CD4-positive, CD25-positive, alpha-beta regulatory T cell (primary cell): ENCODE measurements at regions not wholly inside any gene's neighbourhood (a gene's known extent, or its start where the extent isn't known, plus 50 kb on each side); places are given as distances from the start of the nearest gene placed in this dataset.

Experiments used
- ATAC-seq, 2 donors: fragments of 150-1000 bp; cut with Tn5 transposase; one replicate each; pipeline ENCODE4 v1.10.0; 2021; ENCODE audit warnings: low read depth in 2 of 2, moderate number of reproducible peaks in 2 of 2, moderate library complexity in 1 of 2
- DNase-seq, 3 donors: peaks; one replicate each; pipeline versions ENCODE4 v3.0.0 to v3.0.0-alpha.2; 2012 to 2022; ENCODE audit warnings: mixed read lengths in 1 of 3
- H3K27ac ChIP-seq: one replicate; pipeline ENCODE4 v1.7.0; 2013; ENCODE audit warnings: mild to moderate bottlenecking, low read length; ENCODE audit not compliant: insufficient read depth, poor library complexity, severe bottlenecking
- H3K27me3 ChIP-seq: one replicate; pipeline ENCODE4 v1.7.0; 2013; ENCODE audit warnings: low read length; ENCODE audit not compliant: control insufficient read depth, insufficient read depth
- H3K36me3 ChIP-seq: one replicate; pipeline ENCODE4 v1.7.0; 2013; ENCODE audit warnings: mild to moderate bottlenecking, low read length, moderate library complexity; ENCODE audit not compliant: control insufficient read depth, insufficient read depth
- H3K4me1 ChIP-seq: 2 replicates; pipeline ENCODE4 v1.7.0; 2013; ENCODE audit warnings: mild to moderate bottlenecking, low read length; ENCODE audit not compliant: insufficient read depth, control insufficient read depth, poor library complexity, severe bottlenecking
- H3K4me3 ChIP-seq: one replicate; pipeline ENCODE4 v1.7.0; 2013; ENCODE audit warnings: low read depth, mild to moderate bottlenecking, low read length, moderate library complexity
- H3K9me3 ChIP-seq, 2 experiments: 1 replicate in 1 of 2; 2 replicates in 1 of 2; pipeline ENCODE4 v1.7.0; 2013; ENCODE audit warnings: low read length in 2 of 2, mild to moderate bottlenecking in 1 of 2, moderate library complexity in 1 of 2; ENCODE audit not compliant: control insufficient read depth in 2 of 2
- H3K27ac Mint-ChIP-seq, 3 donors: one replicate each; pipeline ENCODE4 v1.8.0; 2020 to 2022; ENCODE audit warnings: mild to moderate bottlenecking in 3 of 3, mixed read lengths in 3 of 3, moderate library complexity in 2 of 3
- H3K27me3 Mint-ChIP-seq: one replicate; pipeline ENCODE4 v1.8.0; 2022; ENCODE audit warnings: mild to moderate bottlenecking, mixed read lengths
- H3K36me3 Mint-ChIP-seq: one replicate; pipeline ENCODE4 v1.8.0; 2020; ENCODE audit warnings: mixed read lengths
- H3K4me1 Mint-ChIP-seq, 4 donors: one replicate each; pipeline ENCODE4 v1.8.0; 2020 to 2022; ENCODE audit warnings: mixed read lengths in 4 of 4, mild to moderate bottlenecking in 1 of 4
- H3K4me3 Mint-ChIP-seq, 4 donors: one replicate each; pipeline ENCODE4 v1.8.0; 2020 to 2022; ENCODE audit warnings: mild to moderate bottlenecking in 4 of 4, mixed read lengths in 4 of 4, moderate library complexity in 3 of 4
- H3K9me3 Mint-ChIP-seq, 7 donors: one replicate each; pipeline ENCODE4 v1.8.0; 2020 to 2022; ENCODE audit warnings: mixed read lengths in 7 of 7, mild to moderate bottlenecking in 3 of 7, moderate library complexity in 2 of 7

DNA sequence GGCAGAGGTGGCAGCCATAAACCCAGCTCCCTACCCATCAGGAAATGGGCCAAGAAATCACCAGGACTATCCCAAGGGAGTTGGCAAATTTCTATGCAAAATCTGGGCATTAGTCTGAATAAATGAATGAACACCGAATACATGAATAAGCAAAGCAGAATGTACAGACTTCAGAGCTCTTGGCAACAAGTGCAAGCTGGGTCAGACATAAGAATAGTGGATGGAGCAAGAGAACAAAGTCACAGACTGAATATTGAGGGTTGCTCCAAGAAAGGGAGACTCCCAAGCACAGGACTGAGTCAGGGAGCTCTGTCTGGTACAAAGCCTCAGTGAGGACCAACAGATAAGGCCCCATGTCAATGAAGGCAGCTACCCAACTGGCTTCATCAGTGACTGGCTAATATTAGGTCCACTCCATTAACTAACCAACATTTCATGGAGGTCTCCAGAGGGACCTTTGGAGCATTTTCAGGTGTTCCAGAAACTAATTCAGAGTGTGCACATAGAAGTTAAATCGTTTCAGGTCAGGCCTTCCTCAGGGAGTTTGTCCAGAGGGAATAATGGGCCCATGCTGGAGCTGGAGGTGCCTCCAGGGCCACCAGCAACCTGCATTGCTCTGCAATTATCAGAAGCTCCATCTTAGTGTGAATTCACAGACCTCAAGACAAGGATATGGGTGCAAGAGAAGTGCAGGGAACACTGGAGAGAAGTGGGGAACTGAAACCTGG lies 191.5 kb upstream of the RALGAPA2 start:
- no peaks in the 10 kb centered on the region for H3K36me3 Mint-ChIP-seq
- ATAC-seq = no peak

DNA sequence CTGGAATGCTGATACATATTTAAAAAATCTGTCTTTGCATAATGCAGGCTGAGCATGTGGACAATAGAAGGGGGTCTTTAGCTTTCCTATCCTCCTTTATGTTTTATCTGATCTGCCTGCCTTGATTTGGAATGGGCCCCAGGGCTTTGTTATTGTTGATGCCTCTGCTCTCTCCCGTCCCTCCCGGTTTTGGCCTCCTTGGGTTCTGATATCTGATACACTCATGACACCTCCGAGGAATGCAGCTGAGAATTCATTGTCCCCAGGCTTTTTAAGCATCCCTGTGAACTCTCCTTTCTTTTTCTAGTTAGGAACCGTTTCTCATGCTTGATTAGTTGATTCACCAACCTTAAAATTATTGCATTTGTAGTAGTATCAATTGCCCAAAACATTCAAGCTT lies 185.5 kb upstream of the RALGAPA2 start:
- Mint-ChIP-seq H3K4me1 (no peaks in the 10 kb centered on the region), H3K4me3 (no peak overlapping the region), H3K27me3 (peaks cover 4% of the 10 kb centered on the region), H3K27ac (no peak overlapping the region), H3K36me3 (no peaks in the 10 kb centered on the region), H3K9me3 (peaks cover 0 to 5% (median 0%) of the 10 kb centered on the region in 7 donors)
- ATAC-seq = no peak
- no peaks in the 10 kb centered on the region for H3K9me3 ChIP-seq
- H3K27me3 ChIP-seq = no peaks in the 10 kb centered on the region
- H3K4me3 ChIP-seq = no peak overlapping the region
- H3K36me3 ChIP-seq = no peaks in the 10 kb centered on the region
- H3K4me1 ChIP-seq = no peaks in the 10 kb centered on the region
- no peak overlapping the region for H3K27ac ChIP-seq
- no peak for DNase-seq

More for the DNA sequence above, 191.5 kb upstream of the RALGAPA2 start:
- no peak for DNase-seq
- Mint-ChIP-seq H3K9me3 (peaks cover 0 to 5% (median 0%) of the 10 kb centered on the region in 7 donors), H3K4me1 (no peaks in the 10 kb centered on the region), H3K27ac (no peak overlapping the region), H3K4me3 (no peak overlapping the region), H3K27me3 (peaks cover 9% of the 10 kb centered on the region)
- H3K27me3 ChIP-seq = peaks cover 2% of the 10 kb centered on the region
- no peaks in the 10 kb centered on the region for H3K36me3 ChIP-seq
- H3K4me1 ChIP-seq = no peaks in the 10 kb centered on the region
- H3K4me3 ChIP-seq = no peak overlapping the region
- H3K9me3 ChIP-seq = no peaks in the 10 kb centered on the region
- no peak overlapping the region for H3K27ac ChIP-seq

DNA sequence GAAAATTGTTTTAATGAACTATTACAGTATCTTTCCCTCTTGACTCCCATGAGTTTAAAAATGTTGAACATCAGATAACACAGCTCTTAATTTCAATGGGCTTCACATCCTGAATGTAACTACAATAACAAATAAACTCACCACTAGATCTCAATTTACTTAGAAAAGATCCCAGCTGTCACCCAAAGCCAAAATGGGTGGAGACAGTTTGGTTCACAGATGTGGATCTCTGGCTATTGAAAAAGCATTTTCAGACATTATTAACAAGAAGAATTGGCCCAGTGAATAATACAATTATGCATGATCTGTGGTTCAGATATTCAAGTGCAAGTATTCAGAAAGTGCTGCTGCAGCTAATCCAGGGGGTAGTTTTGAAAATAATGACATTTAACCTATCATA lies 184.7 kb upstream of the RALGAPA2 start:
- no peaks in the 10 kb centered on the region for H3K36me3 Mint-ChIP-seq

DNA sequence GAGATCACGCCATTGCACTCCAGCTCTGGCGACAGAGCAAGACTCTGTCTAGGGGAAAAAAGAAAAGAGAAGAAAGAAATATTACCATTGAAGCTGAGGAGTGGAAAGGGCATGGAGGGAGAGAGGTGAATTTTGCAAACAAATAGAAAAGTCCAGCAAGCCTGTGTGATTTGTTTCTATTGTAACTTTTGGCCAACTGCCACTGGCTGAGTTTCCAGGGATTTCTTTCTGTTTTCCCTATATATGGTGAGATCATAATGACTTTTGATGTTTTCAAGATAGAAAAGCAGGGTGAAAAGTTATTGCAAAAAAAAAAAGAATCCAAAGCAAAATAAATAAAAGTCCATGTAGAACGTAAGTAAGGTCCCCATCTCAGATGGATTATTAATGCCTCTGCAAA lies 184.2 kb upstream of the RALGAPA2 start:
- Mint-ChIP-seq H3K27me3 (peaks cover 4% of the 10 kb centered on the region), H3K36me3 (no peaks in the 10 kb centered on the region), H3K4me1 (no peaks in the 10 kb centered on the region), H3K27ac (no peak overlapping the region), H3K4me3 (no peak overlapping the region), H3K9me3 (peaks cover 0 to 5% (median 0%) of the 10 kb centered on the region in 7 donors)
- Histone ChIP-seq H3K36me3 (no peaks in the 10 kb centered on the region), H3K4me3 (no peak overlapping the region), H3K9me3 (no peaks in the 10 kb centered on the region), H3K27ac (no peak overlapping the region), H3K27me3 (no peaks in the 10 kb centered on the region), H3K4me1 (no peaks in the 10 kb centered on the region)
- ATAC-seq (no peak), DNase-seq (no peak)

More for the DNA sequence above, 184.7 kb upstream of the RALGAPA2 start:
- Histone ChIP-seq H3K36me3 (no peaks in the 10 kb centered on the region), H3K27me3 (no peaks in the 10 kb centered on the region), H3K9me3 (no peaks in the 10 kb centered on the region), H3K27ac (no peak overlapping the region), H3K4me3 (no peak overlapping the region), H3K4me1 (no peaks in the 10 kb centered on the region)
- DNase-seq = no peak
- Mint-ChIP-seq H3K27ac (no peak overlapping the region), H3K4me3 (no peak overlapping the region), H3K4me1 (no peaks in the 10 kb centered on the region), H3K27me3 (peaks cover 4% of the 10 kb centered on the region), H3K9me3 (peaks cover 0 to 5% (median 0%) of the 10 kb centered on the region in 7 donors)
- no peak for ATAC-seq

DNA sequence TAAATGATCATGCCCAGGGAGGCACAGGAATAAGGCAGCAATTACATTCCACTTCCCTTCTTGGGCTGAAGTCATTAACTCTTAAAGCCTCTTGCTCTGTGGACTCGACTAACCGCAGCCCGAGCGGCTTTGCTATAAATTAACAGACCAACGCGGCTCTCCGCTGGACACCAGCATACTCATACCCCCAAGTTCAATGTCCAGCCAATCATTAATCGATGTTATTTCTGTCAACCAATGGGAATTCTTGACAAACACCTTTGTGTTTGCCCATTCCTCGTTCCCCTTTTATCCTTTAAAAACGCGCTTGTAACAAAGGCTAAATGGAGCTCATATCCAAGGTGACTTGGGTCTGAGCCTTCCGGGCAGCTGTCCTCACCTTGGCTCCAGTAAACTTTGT lies 183.1 kb upstream of the RALGAPA2 start:
- DNase-seq (no peak), ATAC-seq (no peak)
- H3K27ac Mint-ChIP-seq = no peak overlapping the region
- H3K4me1 Mint-ChIP-seq = no peaks in the 10 kb centered on the region
- peaks cover 0 to 5% (median 0%) of the 10 kb centered on the region in 7 donors for H3K9me3 Mint-ChIP-seq
- Histone ChIP-seq H3K4me3 (no peak overlapping the region), H3K27ac (no peak overlapping the region), H3K36me3 (no peaks in the 10 kb centered on the region), H3K9me3 (no peaks in the 10 kb centered on the region), H3K4me1 (no peaks in the 10 kb centered on the region), H3K27me3 (no peaks in the 10 kb centered on the region)
- H3K4me3 Mint-ChIP-seq = no peak overlapping the region
- H3K36me3 Mint-ChIP-seq = no peaks in the 10 kb centered on the region
- peaks cover 4% of the 10 kb centered on the region for H3K27me3 Mint-ChIP-seq

DNA sequence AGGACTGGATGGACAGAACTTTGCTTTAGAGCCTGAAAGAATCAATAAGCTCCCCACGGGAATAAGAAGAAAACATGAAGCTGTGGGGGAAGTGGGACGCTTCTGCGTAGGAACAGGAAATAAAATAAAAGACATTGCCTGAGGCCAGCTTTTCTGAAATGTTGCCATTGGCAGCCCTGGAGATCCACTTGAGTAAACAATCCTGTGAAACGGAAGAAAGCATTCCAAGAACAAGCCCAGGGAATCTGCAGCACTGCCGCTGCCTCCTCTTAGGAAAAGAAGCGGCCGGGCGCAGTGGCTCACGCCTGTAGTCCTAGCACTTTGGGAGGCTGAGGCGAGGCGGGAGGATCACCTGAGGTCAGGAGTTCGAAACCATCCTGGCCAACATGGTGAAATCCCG lies 182.3 kb upstream of the RALGAPA2 start:
- peaks cover 6% of the 10 kb centered on the region for H3K27me3 Mint-ChIP-seq
- Histone ChIP-seq H3K27ac (no peak overlapping the region), H3K36me3 (no peaks in the 10 kb centered on the region), H3K4me1 (no peaks in the 10 kb centered on the region), H3K27me3 (no peaks in the 10 kb centered on the region), H3K9me3 (no peaks in the 10 kb centered on the region), H3K4me3 (no peak overlapping the region)
- no peak overlapping the region for H3K4me3 Mint-ChIP-seq
- no peak overlapping the region for H3K27ac Mint-ChIP-seq
- no peaks in the 10 kb centered on the region for H3K36me3 Mint-ChIP-seq
- H3K4me1 Mint-ChIP-seq = no peaks in the 10 kb centered on the region
- H3K9me3 Mint-ChIP-seq = peaks cover 0 to 5% (median 0%) of the 10 kb centered on the region in 7 donors
- DNase-seq (no peak), ATAC-seq (no peak)

DNA sequence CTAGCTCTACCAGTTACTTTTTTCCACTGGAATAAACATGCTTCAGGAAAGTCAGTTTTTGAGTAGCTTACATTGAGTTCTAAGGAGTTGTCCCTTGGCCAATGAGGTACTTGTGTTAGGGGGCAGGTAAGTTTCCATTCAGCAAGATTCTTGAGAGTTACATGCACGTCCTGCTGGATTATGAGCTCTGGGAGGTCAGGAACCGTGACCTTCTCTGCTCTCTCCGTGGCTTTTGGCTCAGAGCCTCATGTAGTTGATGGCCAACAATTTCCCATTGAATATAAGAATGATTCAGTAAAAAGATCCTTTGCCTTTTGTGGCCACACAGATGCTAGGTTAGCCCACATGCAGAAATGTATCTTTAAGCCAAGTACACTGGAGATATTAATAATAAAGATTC lies 181.8 kb upstream of the RALGAPA2 start:
- Mint-ChIP-seq H3K4me1 (no peaks in the 10 kb centered on the region), H3K36me3 (no peaks in the 10 kb centered on the region), H3K27ac (no peak overlapping the region), H3K4me3 (no peak overlapping the region), H3K27me3 (peaks cover 6% of the 10 kb centered on the region), H3K9me3 (peaks cover 0 to 5% (median 0%) of the 10 kb centered on the region in 7 donors)
- no peak for DNase-seq
- Histone ChIP-seq H3K27ac (no peak overlapping the region), H3K4me3 (no peak overlapping the region), H3K36me3 (no peaks in the 10 kb centered on the region), H3K9me3 (no peaks in the 10 kb centered on the region), H3K4me1 (no peaks in the 10 kb centered on the region), H3K27me3 (no peaks in the 10 kb centered on the region)
- no peak for ATAC-seq

DNA sequence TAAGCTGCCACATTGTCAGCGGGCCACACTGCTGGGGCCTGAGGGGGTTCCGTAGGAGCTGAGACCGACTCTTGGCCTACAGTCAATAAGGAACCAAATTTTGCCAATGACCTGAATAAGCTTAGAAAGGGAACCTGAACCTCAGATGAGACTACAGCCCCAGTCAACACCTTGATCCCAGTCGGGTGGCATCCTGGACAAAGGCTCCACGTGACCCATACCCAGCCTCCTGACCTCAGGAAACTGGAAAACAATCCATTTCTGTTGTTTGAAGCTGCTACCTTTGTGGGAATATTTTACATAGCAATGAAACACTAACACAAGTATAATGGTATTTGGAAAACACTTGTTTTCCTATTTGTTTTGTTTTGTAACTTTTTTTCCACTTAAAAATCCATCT lies 179.9 kb upstream of the RALGAPA2 start:
- no peak for ATAC-seq

More for the DNA sequence above, 179.9 kb upstream of the RALGAPA2 start:
- Mint-ChIP-seq H3K27me3 (peaks cover 7% of the 10 kb centered on the region), H3K9me3 (peaks cover 0 to 5% (median 0%) of the 10 kb centered on the region in 7 donors), H3K4me1 (peaks cover 0 to 5% (median 0%) of the 10 kb centered on the region in 4 donors), H3K4me3 (no peak overlapping the region), H3K36me3 (no peaks in the 10 kb centered on the region), H3K27ac (no peak overlapping the region)
- H3K27ac ChIP-seq = no peak overlapping the region
- no peak for DNase-seq
- H3K36me3 ChIP-seq = no peaks in the 10 kb centered on the region
- H3K9me3 ChIP-seq = no peaks in the 10 kb centered on the region
- no peaks in the 10 kb centered on the region for H3K4me1 ChIP-seq
- no peak overlapping the region for H3K4me3 ChIP-seq
- H3K27me3 ChIP-seq = no peaks in the 10 kb centered on the region
